ENCODE measurements at regions not wholly inside any gene's neighbourhood (a gene's known extent, or its start where the extent isn't known, plus 50 kb on each side); places are given as distances from the start of the nearest gene placed in this dataset.
"Not testable (repeated sequence)": the region's sequence is repeated elsewhere in the genome, so short reads cannot be mapped to it uniquely, and the experiment has no call there.

DNA sequence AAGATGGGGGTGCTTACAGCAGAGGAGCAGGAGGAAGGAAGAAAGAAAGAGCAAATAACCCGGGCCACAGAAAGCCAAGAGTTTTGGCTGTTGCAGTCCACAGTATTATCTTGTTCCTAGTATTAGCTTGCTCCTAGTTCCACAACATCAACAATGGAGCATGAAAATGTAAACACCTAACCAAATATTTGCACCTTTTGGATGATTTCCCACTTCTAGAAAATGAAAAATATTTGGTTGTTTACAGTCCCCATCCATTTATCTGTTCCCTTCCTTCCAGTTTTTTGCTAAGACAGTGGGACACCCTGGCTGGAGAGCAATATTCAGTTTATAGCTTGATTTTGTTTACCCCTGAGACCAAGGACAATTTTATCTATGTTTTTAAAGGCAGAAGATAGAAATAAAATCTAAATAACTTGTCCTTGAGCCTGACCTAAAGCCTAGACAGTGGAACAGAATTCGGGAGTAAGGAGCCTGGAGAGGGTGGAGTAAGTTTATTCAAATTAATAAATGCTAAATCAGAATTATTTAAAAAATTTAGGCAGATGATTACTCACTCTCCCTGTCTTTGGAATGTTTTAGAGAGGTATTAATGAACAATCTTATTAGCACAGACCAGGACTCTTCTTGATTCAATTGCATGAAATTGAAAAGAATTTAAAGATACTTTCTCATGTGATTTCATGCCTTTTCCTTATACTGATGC, 51.6 kb downstream of the RESF1 start:
- no peak for DNase-seq

DNA sequence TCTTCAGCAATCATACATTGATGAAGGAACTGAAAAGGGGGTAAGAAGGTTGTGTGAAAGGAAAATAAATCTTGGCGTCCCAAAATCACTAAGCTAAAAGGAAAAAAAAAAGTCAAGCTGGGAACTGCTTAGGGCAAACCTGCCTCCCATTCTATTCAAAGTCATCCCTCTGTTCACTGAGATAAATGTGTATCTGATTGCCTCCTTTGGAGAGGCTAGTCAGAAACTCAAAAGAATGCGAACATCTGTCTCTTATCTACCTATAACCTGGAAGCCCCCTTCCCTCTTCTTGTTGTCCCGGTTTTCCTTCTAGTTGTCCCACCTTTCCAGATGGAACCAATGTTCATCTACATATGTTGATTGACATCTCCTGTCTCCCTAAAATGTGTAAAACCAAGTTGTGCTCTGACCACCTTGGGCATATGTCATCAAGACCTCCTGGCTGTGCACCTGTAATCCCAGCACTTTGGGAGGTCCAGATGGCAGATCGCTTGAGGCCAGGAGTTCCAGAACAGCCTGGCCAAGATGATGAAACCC, 53.1 kb downstream of the RESF1 start:
- no peak for DNase-seq

DNA sequence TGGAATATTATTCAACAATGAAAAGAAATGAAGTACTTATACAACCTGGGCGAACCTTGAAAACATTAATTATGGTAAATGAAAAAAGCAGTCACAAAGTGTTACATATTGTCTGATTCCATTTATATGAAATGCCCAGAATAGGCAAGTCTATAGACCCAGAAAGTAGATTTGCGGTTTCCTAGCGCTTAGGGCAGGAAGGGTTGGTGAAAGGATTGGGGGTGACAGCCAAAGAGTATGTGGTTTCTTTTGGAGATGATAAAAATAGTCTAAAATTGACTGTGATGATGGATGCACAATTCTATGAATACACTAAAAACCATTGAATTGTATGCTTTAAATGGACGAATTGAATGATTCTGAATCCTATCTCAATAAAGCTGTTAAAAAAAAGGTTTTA, 55.8 kb downstream of the RESF1 start:
- no peak for DNase-seq

DNA sequence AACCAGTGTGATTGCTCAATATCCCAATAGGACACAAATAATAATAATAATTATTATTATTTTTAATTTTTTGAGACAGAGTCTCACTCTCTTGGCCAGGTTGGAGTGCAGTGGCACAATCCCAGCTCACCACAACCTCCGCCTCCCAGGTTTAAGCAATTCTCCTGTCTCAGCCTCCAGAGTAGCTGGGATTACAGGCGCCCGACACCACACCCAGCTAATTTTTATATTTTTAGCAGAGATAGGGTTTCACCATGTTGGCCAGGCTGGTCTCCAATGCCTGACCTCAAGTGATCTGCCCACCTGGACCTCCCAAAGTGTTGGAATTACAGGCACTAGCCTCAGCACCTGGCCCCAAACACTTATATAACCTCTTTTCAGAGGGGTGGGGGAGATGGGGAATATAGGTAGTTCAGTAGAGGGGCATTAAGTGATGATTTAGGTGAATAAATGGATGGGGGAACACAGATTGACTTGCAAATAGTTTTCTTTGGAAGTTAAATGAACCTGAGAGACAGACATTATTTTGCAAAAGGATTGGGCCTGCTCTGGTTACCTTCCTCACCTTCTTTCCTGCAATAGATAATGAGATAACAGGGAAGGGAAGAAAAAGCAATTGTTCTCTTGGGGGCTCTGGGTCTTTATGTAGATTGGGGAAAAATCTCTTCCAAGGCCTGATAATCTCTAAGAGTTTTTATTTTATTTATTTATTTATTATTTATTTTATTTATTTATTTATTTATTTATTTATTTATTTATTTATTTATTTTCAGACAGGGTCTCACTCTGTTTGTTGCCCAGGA, 57.7 kb downstream of the RESF1 start:
- DNase-seq: no peak

DNA sequence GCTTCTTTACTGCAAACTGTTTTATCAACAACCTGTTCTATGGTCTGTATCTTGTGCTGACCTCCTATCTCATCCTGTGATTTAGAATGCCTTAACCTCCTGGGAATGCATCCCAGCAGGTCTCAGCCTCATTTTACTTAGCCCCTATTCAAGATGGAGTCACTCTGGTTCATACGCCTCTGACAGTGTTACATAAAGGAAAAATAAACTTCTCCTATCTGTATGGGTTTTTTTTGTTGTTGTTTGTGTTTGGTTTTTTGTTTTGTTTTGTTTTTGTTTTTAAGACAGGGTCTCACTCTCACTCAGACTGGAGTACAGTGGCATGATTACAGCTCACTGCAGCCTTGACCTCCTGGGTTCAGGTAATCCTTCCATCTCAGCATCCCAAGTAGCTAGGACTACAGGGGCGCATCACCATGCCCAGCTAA, 62.1 kb downstream of the RESF1 start:
- DNase-seq: no peak

DNA sequence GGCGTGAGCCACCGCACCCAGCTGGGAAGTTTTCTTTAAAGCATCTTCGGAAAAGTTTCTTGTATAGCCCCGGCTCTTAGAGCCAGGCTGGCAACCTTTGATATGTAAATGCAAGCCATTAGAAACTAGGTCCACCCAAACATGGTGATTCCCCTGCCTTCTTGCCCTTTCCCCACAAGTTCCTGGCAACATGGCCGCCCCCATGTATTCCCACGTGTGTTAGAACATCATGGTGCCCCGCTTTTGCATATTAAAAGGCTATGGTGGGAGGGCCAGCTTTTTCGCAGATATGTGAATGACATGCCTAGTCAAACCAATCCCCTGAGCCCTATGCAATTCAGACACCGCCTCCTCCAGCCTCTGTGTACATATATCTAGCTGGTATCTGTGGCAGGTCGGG, 63.2 kb downstream of the RESF1 start:
- not testable (repeated sequence) for DNase-seq

DNA sequence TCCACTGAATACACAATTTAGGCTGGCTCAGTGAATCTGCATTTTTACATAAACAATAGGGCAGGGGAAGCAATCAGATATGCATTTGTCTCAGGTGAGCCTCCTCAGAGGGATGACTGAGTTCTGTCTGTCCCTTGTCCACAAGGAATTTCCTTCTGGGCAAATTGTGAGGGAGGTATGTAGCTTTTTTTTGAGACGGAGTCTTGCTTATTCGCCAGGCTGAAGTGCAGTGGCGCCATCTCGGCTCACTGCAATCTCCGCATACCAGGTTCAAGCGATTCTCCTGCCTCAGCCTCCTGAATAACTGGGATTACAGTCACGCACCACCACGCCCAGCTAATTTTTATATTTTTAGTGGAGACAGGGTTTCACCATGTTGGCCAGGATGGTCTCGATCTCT, 64.6 kb downstream of the RESF1 start:
- DNase-seq: not testable (repeated sequence)

DNA sequence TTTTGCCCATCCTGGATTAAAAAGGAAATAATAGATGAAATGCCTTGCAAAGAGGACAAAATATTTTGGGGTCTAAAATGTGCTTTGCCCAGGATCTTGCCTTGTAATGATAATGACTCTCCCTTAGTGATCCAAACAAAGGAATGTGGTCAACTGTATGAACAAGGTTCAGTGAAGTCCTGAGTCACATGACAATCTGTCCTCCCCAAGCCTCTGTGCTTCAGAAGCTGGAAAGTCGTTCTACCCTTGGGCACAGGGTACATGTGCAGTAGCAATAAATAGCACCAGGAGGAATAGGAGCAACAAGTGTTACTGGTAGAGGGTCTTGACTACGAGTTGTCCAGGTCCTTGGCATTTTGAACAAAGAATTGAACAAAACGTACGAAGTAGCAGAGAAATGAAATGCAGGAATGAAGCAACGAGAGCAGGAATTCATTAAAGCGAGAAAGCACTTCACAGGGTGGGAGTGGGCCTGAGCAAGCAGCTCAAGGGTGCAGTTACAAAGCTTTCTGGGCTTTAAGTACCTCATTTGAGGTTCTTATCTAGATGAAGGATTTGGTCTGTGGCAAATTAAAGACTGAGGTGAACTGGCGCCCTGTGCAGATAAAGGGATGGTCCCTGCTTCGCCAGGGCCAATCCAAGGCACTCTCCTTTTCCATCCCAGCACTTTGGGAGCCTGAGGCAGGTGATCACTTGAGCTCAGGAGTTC, 65.8 kb downstream of the RESF1 start:
- DNase-seq: no peak

DNA sequence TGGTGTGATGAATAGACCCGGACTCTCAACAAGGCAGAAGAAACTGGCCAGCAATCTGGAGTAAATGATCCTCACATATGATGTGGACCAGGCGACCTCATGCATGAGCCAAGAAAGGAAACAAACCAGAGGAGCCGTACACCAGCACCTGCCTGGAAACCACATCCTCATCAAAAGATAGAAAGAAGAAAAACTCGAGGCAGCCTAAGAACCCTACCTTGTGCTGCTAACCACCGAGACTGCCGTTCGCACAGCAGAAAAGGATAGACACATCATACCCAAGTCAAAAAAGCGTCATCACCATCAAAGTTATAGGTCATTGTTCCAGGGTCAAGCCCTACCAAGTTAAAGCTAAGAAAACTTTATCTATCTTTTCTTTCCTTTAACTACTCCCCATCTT, 66.7 kb downstream of the RESF1 start:
- no peak for DNase-seq

DNA sequence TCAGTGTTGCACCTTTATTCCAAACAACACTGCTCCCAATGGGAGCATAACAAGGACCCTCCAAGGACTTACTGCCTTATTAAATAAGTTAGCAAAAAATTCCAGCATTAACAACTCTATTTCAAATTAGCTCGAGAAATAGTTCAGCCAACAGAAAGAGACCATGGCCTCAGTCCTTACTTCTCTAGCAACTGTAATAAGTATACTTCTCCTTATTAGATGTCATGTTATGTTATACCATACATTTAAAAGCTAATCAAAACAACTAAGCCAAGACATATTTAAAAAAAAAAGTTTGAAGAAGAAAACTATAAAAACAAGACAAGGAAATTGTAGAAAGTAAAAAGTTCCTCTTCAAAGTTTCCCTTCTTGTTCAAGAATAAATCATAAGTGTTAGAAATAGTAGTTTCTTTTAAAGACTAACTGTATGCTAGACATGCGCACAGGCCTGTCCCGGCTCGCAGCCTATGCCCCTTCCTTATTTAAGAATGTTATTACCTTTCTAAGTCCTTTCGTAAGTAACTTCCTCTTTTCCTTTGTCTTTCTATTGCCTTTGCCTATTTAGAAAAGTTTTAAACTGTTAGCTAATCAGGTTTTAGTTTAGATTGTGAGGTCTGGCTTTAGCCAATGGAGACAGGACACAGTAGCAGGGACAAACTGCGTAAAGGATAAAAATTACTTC, 68.6 kb downstream of the RESF1 start:
- DNase-seq: peak; percentile 4 to 51

DNA sequence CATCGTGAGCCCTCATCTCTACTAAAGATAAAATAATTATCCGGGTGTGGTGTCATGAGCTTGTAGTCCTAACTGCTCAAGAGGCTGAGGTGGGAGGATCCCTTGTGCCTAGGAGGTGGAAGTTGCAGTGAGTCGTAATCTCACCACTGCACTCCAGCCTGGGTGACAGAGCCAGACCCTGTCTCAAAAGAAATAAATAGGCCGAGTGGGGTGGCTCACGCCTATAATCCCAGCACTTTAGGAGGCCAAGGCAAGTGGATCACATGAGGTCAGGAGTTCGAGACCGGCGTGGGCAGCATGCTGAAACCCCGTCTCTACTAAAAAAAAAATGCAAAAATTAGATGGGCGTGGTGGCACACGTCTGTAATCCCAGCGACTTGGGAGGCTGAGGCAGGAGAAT, 70.9 kb downstream of the RESF1 start:
- DNase-seq: no peak

DNA sequence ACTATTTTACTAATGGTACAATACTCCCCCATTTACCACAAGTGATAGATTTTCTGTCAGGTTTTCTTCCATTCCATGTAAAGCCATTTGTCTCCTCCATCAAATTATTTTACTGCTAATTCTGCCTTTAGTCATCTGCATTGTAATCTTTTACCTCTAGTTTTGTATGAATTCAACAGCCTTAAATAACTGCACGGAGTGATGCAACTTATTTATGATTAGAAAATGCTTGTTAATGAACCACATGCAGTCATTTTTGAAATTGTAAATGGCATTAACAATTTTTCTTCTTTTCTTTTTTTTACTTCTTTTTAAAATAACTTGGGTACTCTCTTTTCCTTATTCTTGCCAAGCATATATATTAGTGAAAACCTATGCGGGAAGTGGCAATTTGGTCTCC, 71.5 kb downstream of the RESF1 start:
- no peak for DNase-seq

DNA sequence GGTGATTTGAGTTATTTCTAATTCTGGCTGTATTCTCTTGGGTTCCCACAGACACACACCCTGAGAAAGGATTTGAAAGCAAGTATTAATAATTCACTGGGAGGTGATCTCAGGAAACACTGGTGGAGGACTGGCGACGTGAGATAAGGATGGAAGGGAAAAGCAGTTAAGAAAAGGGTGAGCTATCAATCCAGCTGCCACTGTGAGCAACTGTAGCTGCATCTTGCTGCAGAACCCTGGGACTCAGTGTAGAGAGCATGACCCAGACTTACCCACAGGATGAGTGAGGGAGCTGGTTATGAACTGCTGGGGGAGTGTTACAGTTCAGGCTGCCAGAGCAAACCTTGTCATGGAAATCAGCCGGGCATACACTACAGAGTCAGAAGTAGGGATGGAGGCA, 71.9 kb downstream of the RESF1 start:
- DNase-seq: no peak

DNA sequence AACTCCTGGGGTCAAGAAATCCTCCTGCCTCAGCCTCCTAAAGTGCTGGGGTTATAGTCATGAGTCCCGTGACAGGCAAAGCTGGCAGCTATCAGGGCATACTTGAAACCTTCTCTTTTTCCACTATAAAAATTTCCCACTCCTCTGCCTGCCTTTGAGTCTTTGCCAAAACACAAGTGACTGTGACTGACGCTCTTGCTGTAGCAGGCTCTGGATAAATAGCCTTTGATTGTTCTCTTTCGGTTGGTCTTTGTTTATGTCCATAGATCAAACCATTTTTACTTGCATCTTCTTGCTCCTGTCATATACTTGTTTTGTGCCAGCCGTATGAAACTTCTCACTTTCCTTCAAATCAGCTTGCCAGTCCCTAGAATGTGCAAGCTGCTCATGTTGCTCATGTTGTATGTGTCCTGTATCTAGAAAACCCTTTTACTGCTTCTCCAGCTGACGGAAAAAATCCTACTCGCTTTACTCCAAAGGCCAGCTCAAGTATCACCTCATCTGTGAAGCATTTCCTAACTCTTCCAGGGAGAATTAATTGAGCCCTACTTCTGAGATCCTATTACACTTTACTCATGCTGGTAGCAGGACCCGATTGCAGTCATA, 73.1 kb downstream of the RESF1 start:
- DNase-seq: no peak

DNA sequence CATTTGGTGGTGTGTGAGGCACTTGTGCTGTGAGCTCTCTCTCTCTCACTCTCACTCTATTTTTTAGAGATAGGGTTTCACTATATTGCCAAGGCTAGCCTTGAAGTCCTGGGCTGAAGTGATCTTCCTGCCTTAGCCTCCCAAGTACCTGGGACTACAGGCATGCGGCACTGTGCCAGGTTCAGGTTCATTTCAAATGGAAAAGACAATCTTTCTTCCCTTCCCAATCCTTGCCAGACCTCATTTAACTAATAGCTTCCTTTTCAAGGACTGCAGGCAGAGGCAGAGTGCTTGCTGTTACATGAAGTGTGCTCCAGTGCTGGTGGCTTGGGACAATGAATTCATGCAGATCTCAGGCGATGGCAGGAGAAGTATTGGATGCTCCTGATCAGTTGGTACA, 73.2 kb upstream of the BICD1 start:
- DNase-seq: no peak

DNA sequence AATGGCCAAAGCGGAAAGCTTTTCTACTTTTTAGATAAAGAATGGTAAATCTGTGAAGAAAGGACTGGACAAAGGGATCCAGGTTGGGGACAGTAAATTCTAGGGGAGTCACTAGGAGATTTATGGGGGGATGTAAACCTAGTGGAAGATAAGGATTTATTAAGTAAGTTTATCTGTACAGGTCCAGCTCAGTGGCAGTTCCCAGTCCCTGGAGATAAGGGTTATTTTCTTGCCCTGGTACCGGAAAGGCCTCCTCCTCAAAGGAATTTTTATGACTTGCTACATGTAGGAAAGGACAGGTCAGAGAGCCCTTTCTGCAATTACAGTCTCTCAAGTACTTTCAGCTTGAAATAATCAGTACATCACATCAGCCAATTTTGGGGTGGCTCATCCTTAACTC, 72.6 kb upstream of the BICD1 start:
- no peak for DNase-seq

DNA sequence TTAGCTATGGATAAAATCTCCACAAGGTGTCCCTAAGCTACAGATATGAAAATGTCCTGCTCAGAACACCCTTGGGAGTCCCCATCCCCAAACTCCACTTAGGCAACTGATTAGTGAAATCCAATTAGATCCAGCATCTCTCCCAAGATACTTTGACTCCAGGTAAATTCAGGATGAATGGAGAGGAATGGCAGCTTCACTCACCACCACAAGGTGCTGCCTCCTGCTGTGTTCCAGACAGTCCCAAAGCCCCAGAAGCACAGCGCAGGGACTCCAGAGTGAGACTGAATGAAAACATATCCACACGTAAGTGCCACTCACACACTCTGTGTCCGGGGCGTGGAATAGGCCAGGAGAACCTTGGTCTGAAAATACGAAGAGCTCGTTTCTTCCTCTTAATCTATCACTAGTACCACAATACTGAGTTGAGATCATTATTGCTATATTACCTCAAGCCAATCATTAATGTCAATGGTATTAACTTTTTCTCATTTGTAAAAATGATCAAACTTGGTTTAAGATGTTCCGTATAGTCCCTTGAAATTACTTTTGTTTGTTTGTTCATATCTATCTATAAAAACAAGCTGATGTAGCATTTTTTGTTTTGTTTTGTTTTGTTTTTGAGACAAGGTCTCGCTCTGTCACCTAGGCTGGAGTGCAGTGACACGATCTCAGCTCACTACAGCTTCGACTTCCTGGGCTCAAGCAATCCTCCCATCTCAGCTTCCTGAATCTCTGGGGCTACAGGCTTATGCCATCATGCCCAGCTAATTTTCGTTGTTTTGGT, 70.0 kb upstream of the BICD1 start:
- DNase-seq: no peak

DNA sequence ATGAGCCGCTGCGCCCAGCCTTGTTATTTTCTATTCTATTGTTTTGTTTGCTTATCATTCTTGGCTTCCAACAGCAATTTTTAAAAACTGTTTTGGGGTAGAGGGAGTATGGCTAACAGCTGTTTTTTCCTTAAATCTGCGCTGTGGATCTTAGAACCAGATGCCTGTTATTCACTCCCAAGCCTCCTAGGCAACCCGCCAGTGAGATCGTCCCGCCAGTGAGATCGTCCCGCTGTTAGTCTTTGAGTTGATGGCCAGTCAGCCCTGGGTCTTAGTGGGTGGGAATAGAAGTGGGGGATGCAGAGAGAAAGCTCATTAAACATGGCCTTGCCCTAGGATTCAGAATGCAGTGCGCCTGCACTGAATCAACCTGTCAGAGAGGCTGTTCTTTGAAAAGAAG, 67.3 kb upstream of the BICD1 start:
- no peak for DNase-seq

DNA sequence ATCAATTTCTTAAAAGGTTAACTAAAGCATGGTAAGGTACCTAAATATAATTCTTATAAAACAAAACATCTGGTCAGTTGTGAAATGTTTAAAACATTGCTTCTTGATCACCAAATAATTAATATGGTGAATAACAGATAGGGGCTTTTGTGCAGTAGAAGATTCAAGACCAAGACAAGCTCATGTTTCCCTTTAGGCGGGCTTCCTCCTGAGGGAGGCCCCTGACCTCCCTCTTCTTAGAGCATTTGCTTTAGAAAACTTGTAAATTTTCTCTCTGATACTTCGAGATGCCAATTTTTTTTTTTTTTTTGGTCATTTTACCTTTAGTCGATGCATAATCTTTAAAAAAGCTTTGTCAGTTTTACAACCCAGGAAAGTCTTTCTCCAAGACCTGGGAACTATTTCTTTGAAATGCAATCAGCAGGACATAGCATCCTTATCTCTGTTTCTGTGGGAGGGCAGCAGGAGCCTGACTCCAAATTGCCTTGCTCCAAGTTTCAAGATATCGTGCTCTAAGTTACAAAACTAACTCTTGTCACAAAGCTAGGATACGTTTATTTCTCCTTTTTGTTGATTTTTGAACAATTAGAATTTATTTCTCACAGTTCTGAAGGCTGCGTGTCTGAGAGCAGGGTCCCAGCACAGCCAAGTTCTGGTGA, 66.6 kb upstream of the BICD1 start:
- DNase-seq: no peak

DNA sequence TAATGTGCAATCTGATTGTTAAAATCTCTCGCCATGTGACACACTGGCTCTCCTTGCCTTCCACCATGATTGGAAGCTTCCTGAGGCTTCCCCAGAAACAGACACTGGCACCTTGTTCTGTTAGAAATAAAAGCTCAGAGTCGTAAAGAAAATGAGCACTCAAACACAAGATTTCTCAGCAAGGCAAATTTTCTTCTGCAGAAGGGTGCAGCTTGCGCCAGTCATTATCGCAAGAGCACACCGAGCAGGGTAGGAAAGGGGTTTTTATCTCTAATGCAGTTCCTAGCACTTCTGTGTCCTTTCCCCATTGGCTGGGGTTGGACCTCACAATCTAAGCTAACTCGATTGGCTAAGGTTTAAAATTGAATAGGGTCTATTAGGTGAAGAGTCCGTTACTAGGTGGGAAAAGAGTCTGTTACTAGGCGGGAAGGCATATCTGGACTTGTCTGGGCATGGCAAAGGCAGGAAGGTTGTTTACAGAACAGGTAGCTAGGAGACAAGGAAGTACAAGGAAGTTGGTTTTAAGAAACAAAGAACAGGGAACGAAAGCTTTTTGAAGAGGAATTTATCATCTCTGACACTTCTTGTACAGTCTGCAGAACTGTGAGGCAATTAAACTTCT, 62.6 kb upstream of the BICD1 start:
- no peak for DNase-seq

Measured in inflammatory macrophage (primary cell).